ENCODE measurements at regions not wholly inside any gene's neighbourhood (a gene's known extent, or its start where the extent isn't known, plus 50 kb on each side); places are given as distances from the start of the nearest gene placed in this dataset.
"Not testable (repeated sequence)": the region's sequence is repeated elsewhere in the genome, so short reads cannot be mapped to it uniquely, and the experiment has no call there.

GRCh38 chr20:57770401-57770800, 60.6 kb upstream of the PMEPA1 start:
- H3K4me1 ChIP-seq (ENCODE audit: low read length) = peaks cover 35% of the 10 kb centered on the region
- not testable (repeated sequence) for H3K9me2 ChIP-seq (replicated peaks; ENCODE audit: insufficient read depth, low read length); H3K36me3 ChIP-seq (ENCODE audit: insufficient read depth, low read length); H3K9me3 ChIP-seq (ENCODE audit: low read length); DNase-seq; H4K20me1 ChIP-seq (ENCODE audit: insufficient read depth, low read depth, low read length); H3K27me3 ChIP-seq (ENCODE audit: low read length); H3K4me3 ChIP-seq (ENCODE audit: low read length); H3K79me2 ChIP-seq (ENCODE audit: low read length); H2AFZ ChIP-seq (ENCODE audit: low read length); H3K27ac ChIP-seq (ENCODE audit: low read length); H3K4me2 ChIP-seq (ENCODE audit: low read depth, low read length, poor library complexity, severe bottlenecking); H3K9ac ChIP-seq (ENCODE audit: low read length)

GRCh38 chr20:57769756-57770155, 59.9 kb upstream of the PMEPA1 start:
- H3K9me2 ChIP-seq (replicated peaks; ENCODE audit: insufficient read depth, low read length) = no peaks in the 10 kb centered on the region
- no peaks in the 10 kb centered on the region for H3K36me3 ChIP-seq (ENCODE audit: insufficient read depth, low read length)
- H3K9ac ChIP-seq (ENCODE audit: low read length) = no peak overlapping the region
- H3K79me2 ChIP-seq (ENCODE audit: low read length) = no peaks in the 10 kb centered on the region
- DNase-seq = no peak
- H3K4me2 ChIP-seq (ENCODE audit: low read depth, low read length, poor library complexity, severe bottlenecking) = peak overlapping the region; percentile 4
- no peak overlapping the region for H3K4me3 ChIP-seq (ENCODE audit: low read length)
- H3K9me3 ChIP-seq (ENCODE audit: low read length) = no peaks in the 10 kb centered on the region
- H3K27me3 ChIP-seq (ENCODE audit: low read length) = no peaks in the 10 kb centered on the region; the same call in 1 of the 2 replicates
- H4K20me1 ChIP-seq (ENCODE audit: insufficient read depth, low read depth, low read length) = no peaks in the 10 kb centered on the region
- H3K4me1 ChIP-seq (ENCODE audit: low read length) = peaks cover 35% of the 10 kb centered on the region
- H3K27ac ChIP-seq (ENCODE audit: low read length) = no peak overlapping the region
- no peak overlapping the region for H2AFZ ChIP-seq (ENCODE audit: low read length)

DNA sequence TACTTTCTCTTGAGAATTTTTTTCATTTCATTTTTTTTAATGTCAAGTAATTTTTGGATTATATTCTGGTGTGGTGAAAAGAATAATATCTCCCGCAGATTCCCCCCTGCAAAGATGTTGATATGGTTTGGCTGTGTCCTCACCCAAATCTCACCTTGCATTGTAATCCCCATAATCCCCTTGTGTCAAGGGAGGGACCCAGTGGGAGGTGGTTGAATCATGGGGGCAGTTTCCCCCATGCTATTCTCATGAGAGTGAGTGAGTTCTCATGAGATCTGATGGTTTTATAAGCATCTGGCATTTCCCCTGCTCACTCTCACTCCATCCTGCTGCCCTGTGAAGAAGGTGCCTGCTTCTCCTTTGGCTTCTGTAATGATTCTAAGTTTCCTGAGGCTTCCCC, 58.7 kb upstream of the PMEPA1 start:
- no peaks in the 10 kb centered on the region for H3K79me2 ChIP-seq (ENCODE audit: low read length)
- no peak overlapping the region for H3K9ac ChIP-seq (ENCODE audit: low read length)
- H3K27me3 ChIP-seq (ENCODE audit: low read length) = no peaks in the 10 kb centered on the region; the same call in 1 of the 2 replicates
- no peaks in the 10 kb centered on the region for H3K9me2 ChIP-seq (replicated peaks; ENCODE audit: insufficient read depth, low read length)
- H3K36me3 ChIP-seq (ENCODE audit: insufficient read depth, low read length) = no peaks in the 10 kb centered on the region
- no peaks in the 10 kb centered on the region for H3K9me3 ChIP-seq (ENCODE audit: low read length)
- H3K4me1 ChIP-seq (ENCODE audit: low read length) = peaks cover 35% of the 10 kb centered on the region
- H4K20me1 ChIP-seq (ENCODE audit: insufficient read depth, low read depth, low read length) = no peaks in the 10 kb centered on the region
- H3K4me2 ChIP-seq (ENCODE audit: low read depth, low read length, poor library complexity, severe bottlenecking) = no peak overlapping the region
- no peak overlapping the region for H3K4me3 ChIP-seq (ENCODE audit: low read length)
- no peak overlapping the region for H3K27ac ChIP-seq (ENCODE audit: low read length)
- no peak overlapping the region for H2AFZ ChIP-seq (ENCODE audit: low read length)
- peak; percentile 65 for DNase-seq

GRCh38 chr20:57767441-57767840, 57.6 kb upstream of the PMEPA1 start:
- Histone ChIP-seq H3K4me3 (ENCODE audit: low read length) (no peak overlapping the region), H4K20me1 (ENCODE audit: insufficient read depth, low read depth, low read length) (no peaks in the 10 kb centered on the region), H3K36me3 (ENCODE audit: insufficient read depth, low read length) (no peaks in the 10 kb centered on the region), H3K9me2 (replicated peaks; ENCODE audit: insufficient read depth, low read length) (no peaks in the 10 kb centered on the region), H3K9ac (ENCODE audit: low read length) (no peak overlapping the region), H3K27me3 (ENCODE audit: low read length) (no peaks in the 10 kb centered on the region; the same call in 1 of the 2 replicates), H3K79me2 (ENCODE audit: low read length) (no peaks in the 10 kb centered on the region), H3K27ac (ENCODE audit: low read length) (no peak overlapping the region), H2AFZ (ENCODE audit: low read length) (no peak overlapping the region), H3K4me1 (ENCODE audit: low read length) (peaks cover 38% of the 10 kb centered on the region), H3K4me2 (ENCODE audit: low read depth, low read length, poor library complexity, severe bottlenecking) (no peak overlapping the region), H3K9me3 (ENCODE audit: low read length) (no peaks in the 10 kb centered on the region)
- no peak for DNase-seq

DNA sequence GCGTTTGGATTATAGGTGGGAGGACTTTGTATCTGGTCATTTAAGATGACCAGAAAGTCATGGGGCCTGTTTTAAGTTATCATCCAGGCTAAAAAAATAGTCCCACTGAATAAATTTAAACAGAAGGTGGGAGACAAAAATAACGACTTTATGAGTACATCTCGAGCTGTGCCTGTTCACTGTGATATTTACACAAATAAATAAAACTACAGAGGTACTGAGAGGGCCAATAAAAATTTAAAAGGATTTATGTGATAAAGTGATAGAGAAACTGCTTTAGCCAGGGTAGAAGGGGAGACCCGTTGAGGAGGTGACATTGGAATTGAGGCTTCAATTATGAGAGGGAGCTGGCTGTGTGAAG, 53.4 kb upstream of the PMEPA1 start:
- no peaks in the 10 kb centered on the region for H4K20me1 ChIP-seq (ENCODE audit: insufficient read depth, low read depth, low read length)
- H2AFZ ChIP-seq (ENCODE audit: low read length) = no peak overlapping the region
- no peak overlapping the region for H3K27ac ChIP-seq (ENCODE audit: low read length)
- no peaks in the 10 kb centered on the region; the same call in 1 of the 2 replicates for H3K27me3 ChIP-seq (ENCODE audit: low read length)
- peak overlapping the region; percentile 2 for H3K4me2 ChIP-seq (ENCODE audit: low read depth, low read length, poor library complexity, severe bottlenecking)
- DNase-seq = no peak
- no peaks in the 10 kb centered on the region for H3K9me3 ChIP-seq (ENCODE audit: low read length)
- no peak overlapping the region for H3K4me3 ChIP-seq (ENCODE audit: low read length)
- peaks cover 18% of the 10 kb centered on the region for H3K4me1 ChIP-seq (ENCODE audit: low read length)
- H3K36me3 ChIP-seq (ENCODE audit: insufficient read depth, low read length) = no peaks in the 10 kb centered on the region
- no peaks in the 10 kb centered on the region for H3K79me2 ChIP-seq (ENCODE audit: low read length)
- no peaks in the 10 kb centered on the region for H3K9me2 ChIP-seq (replicated peaks; ENCODE audit: insufficient read depth, low read length)
- H3K9ac ChIP-seq (ENCODE audit: low read length) = no peak overlapping the region

DNA sequence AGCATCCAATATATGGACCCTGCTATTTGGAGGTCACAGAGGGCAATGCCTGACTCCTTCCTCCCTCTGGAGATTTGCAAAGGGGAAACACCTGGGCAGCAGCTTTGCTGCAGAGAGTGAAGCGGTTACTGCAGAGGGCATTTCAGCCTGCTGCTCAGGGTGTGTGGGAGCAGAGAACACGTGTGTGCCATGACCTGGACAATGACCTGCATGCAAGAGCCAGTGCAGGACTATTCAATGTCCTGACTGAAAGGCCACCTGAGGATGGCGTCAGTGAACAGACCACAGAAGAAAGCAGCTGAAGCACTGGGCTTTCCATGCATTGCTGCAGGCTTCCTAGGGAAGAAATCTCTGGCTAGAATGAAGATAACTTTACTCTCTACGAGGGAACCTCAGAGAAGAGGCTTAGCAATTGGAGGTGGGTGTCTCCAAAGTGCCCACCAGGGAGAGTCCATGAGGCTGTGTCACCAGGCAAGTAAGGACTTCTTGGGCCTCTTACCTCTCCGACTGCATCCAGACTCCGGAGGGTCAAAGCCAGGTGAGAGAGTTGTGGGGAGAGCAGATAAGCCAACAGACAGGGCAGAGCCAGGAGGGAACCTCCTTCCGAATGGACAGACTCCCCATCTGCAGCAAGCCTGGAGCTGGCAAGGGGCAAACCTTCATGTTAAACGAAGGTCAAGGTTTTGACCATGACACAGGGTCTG, 52.9 kb upstream of the PMEPA1 start:
- Histone ChIP-seq H3K9me3 (ENCODE audit: low read length) (no peaks in the 10 kb centered on the region), H2AFZ (ENCODE audit: low read length) (no peak overlapping the region), H3K9ac (ENCODE audit: low read length) (no peak overlapping the region), H4K20me1 (ENCODE audit: insufficient read depth, low read depth, low read length) (no peaks in the 10 kb centered on the region), H3K27ac (ENCODE audit: low read length) (no peak overlapping the region), H3K4me1 (ENCODE audit: low read length) (peaks cover 16% of the 10 kb centered on the region), H3K79me2 (ENCODE audit: low read length) (no peaks in the 10 kb centered on the region), H3K4me2 (ENCODE audit: low read depth, low read length, poor library complexity, severe bottlenecking) (peak overlapping the region; percentile 2), H3K9me2 (replicated peaks; ENCODE audit: insufficient read depth, low read length) (no peaks in the 10 kb centered on the region), H3K4me3 (ENCODE audit: low read length) (no peak overlapping the region), H3K27me3 (ENCODE audit: low read length) (no peaks in the 10 kb centered on the region; the same call in 1 of the 2 replicates), H3K36me3 (ENCODE audit: insufficient read depth, low read length) (no peaks in the 10 kb centered on the region)
- DNase-seq = no peak

DNA sequence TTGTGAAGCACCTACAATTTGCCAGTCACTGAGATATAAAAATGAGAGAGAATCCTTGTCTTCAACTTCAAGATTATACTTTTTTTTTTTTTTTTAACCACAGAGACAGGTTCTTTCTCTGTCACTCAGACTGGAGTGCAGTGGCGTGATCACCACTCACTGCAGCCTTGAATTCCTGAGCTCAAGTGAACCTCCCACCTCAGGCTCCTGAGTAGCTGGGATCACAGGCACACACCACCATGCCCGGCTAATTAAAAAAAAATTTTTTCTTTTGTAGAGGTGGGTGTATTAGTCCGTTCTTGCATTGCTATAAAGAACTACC, 51.6 kb upstream of the PMEPA1 start:
- Histone ChIP-seq H3K27ac (ENCODE audit: low read length) (no peak overlapping the region), H3K9me3 (ENCODE audit: low read length) (no peaks in the 10 kb centered on the region), H3K4me2 (ENCODE audit: low read depth, low read length, poor library complexity, severe bottlenecking) (no peak overlapping the region), H3K4me1 (ENCODE audit: low read length) (peaks cover 19% of the 10 kb centered on the region), H3K79me2 (ENCODE audit: low read length) (no peaks in the 10 kb centered on the region), H4K20me1 (ENCODE audit: insufficient read depth, low read depth, low read length) (no peaks in the 10 kb centered on the region), H3K36me3 (ENCODE audit: insufficient read depth, low read length) (no peaks in the 10 kb centered on the region), H2AFZ (ENCODE audit: low read length) (no peak overlapping the region), H3K9me2 (replicated peaks; ENCODE audit: insufficient read depth, low read length) (no peaks in the 10 kb centered on the region), H3K27me3 (ENCODE audit: low read length) (peaks cover 3% of the 10 kb centered on the region; the same call in 1 of the 2 replicates), H3K9ac (ENCODE audit: low read length) (no peak overlapping the region), H3K4me3 (ENCODE audit: low read length) (no peak overlapping the region)
- DNase-seq = no peak

GRCh38 chr20:57760698-57761412, 51.0 kb upstream of the PMEPA1 start:
- Histone ChIP-seq H3K27ac (ENCODE audit: low read length) (no peak overlapping the region), H2AFZ (ENCODE audit: low read length) (no peak overlapping the region), H4K20me1 (ENCODE audit: insufficient read depth, low read depth, low read length) (no peaks in the 10 kb centered on the region), H3K9me2 (replicated peaks; ENCODE audit: insufficient read depth, low read length) (no peaks in the 10 kb centered on the region), H3K36me3 (ENCODE audit: insufficient read depth, low read length) (no peaks in the 10 kb centered on the region), H3K9ac (ENCODE audit: low read length) (no peak overlapping the region), H3K9me3 (ENCODE audit: low read length) (no peaks in the 10 kb centered on the region), H3K27me3 (ENCODE audit: low read length) (peaks cover 3% of the 10 kb centered on the region; the same call in 1 of the 2 replicates), H3K4me3 (ENCODE audit: low read length) (no peak overlapping the region), H3K4me1 (ENCODE audit: low read length) (peaks cover 19% of the 10 kb centered on the region), H3K79me2 (ENCODE audit: low read length) (no peaks in the 10 kb centered on the region), H3K4me2 (ENCODE audit: low read depth, low read length, poor library complexity, severe bottlenecking) (no peak overlapping the region)
- peak; percentile 69 for DNase-seq

Measured in Karpas-422 (cell line).